Mucosa of descending colon (tissue), 3 donors: ENCODE measurements at regions not wholly inside any gene's neighbourhood (a gene's known extent, or its start where the extent isn't known, plus 50 kb on each side); places are given as distances from the start of the nearest gene placed in this dataset.
"Not testable (repeated sequence)": the region's sequence is repeated elsewhere in the genome, so short reads cannot be mapped to it uniquely, and the experiment has no call there.

ENCODE experiments used
- ATAC-seq: fragments of 200-7000 bp; cut with Tn5 transposase; one replicate; pipeline ENCODE4 v1.9.1; 2020; ENCODE audit warnings: mild to moderate bottlenecking, moderate library complexity
- DNase-seq, 3 donors: peaks; one replicate each; pipeline ENCODE4 v3.0.0-alpha.2; 2020
- H3K36me3 ChIP-seq: fragments of 200-600 bp; one replicate; pipeline ENCODE4 v1.8.0; 2021; ENCODE audit warnings: low read depth, mild to moderate bottlenecking
- H3K4me1 ChIP-seq: fragments of 200-600 bp; one replicate; pipeline ENCODE4 v1.8.0; 2021; ENCODE audit warnings: low read depth, mild to moderate bottlenecking
- H3K4me3 ChIP-seq: fragments of 200-600 bp; one replicate; pipeline ENCODE4 v1.8.0; 2021; ENCODE audit warnings: mild to moderate bottlenecking
- H3K9me3 ChIP-seq: fragments of 200-600 bp; one replicate; pipeline ENCODE4 v1.8.0; 2021; ENCODE audit warnings: mild to moderate bottlenecking
- CTCF ChIP-seq: fragments of 200-600 bp; IDR thresholded peaks from one replicate; pipeline ENCODE4 v1.8.0; 2022; ENCODE audit warnings: antibody characterized with exemption, mild to moderate bottlenecking
- intact Hi-C, 2 donors: fragments of 100-400 bp; cut with DNase I in 1 of 2; cut with micrococcal nuclease in 1 of 2; formaldehyde crosslinking; loops; one replicate each; pipeline versions ENCODE4 v1.11.0 to v1.11.1; 2022; cut with DNase I, micrococcal nuclease
- donor health status: DM: no; HTN: no; CAD: no; lungs with moderate emphysema.
- donor health status: DM: no; HTN: no; CAD: no.
- donor health status: DM: no; HTN: yes; CAD: no.

DNA sequence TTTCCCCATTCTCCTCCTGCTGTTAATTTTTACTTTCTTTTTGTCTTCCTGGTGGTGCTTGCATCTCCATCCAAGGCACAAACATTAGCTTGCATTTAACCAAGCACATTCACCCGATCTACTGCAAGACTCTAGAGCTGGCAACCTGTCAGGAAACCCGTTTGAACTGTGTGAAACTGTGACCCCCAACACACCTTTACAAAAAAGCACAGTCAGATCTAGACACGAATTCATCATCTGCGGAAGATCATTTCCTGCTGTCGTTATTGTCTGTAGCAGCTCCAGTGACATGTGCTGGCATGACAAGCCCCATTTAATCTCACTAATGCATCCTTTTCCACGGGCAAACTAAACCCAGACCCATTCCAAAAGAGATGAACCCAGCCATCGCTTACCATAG lies 340.5 kb downstream of the VRK1 start:
- H3K4me1 ChIP-seq = no peaks in the 10 kb centered on the region
- H3K4me3 ChIP-seq = no peak overlapping the region
- TF ChIP-seq CTCF = no peak
- DNase-seq (no peak), ATAC-seq (no peak)
- H3K9me3 ChIP-seq = no peaks in the 10 kb centered on the region
- no peaks in the 10 kb centered on the region for H3K36me3 ChIP-seq
- intact Hi-C loops = no loop called here

GRCh38 chr14:97138801-97139200 lies 341.6 kb downstream of the VRK1 start:
- Histone ChIP-seq H3K4me1 (no peaks in the 10 kb centered on the region), H3K36me3 (no peaks in the 10 kb centered on the region), H3K9me3 (no peaks in the 10 kb centered on the region), H3K4me3 (no peak overlapping the region)
- ATAC-seq (no peak), DNase-seq (no peak)
- no peak for TF ChIP-seq CTCF
- intact Hi-C loops = no loop called here

GRCh38 chr14:97143011-97143410 lies 345.8 kb downstream of the VRK1 start:
- intact Hi-C loops = no loop called here
- DNase-seq (no peak), ATAC-seq (no peak)
- H3K4me1 ChIP-seq = no peaks in the 10 kb centered on the region
- H3K36me3 ChIP-seq = no peaks in the 10 kb centered on the region
- H3K9me3 ChIP-seq = no peaks in the 10 kb centered on the region
- no peak for TF ChIP-seq CTCF
- H3K4me3 ChIP-seq = no peak overlapping the region

DNA sequence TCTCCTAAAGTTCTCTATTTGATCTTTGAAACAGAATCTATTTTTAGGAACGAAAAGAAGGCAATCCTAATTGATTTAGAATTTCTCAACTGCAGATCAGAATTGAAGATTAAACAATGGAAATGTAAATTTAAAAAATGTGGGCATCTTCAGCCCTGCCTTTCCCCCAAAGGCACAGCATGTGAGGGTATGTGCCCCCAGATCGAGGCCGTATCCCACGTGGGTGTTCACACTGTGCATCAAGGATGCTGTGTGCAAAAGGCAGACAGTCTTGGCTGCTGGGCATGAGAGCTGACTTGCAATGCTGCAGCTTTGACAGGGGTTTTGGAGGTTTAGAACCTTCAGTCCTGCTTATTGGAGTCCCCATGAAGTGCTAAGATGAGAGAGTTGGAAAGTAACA lies 346.3 kb downstream of the VRK1 start:
- DNase-seq (no peak), ATAC-seq (no peak)
- no peak for TF ChIP-seq CTCF
- intact Hi-C loops = no loop called here
- Histone ChIP-seq H3K4me3 (no peak overlapping the region), H3K9me3 (no peaks in the 10 kb centered on the region), H3K36me3 (no peaks in the 10 kb centered on the region), H3K4me1 (no peaks in the 10 kb centered on the region)

- DNase-seq, H3K4me1 ChIP-seq, H3K4me3 ChIP-seq, H3K36me3 ChIP-seq, ATAC-seq, H3K9me3 ChIP-seq, intact Hi-C loops: not testable (repeated sequence)
Observed at GRCh38 chr14:97148021-97148420, 350.8 kb downstream of the VRK1 start.

DNA sequence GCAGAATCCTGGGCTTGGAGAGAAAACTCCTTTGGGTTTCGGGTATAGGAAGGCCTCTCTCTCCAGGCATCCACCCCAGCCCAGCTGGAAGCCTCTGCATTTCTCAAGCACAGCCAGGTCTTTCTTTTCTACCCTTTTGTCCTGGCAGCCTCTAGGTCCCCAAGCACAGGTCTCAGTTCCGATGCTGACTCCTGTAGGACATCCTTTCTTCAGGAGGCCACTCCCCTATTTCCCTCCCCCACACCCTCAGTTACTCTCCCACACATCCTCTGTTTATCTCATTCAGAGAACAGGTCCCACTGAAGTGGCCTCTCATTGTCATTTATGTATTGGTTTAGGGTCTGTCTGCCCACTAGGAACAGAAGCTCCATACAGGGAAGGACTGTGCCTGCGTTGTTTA lies 352.6 kb downstream of the VRK1 start:
- H3K36me3 ChIP-seq = no peaks in the 10 kb centered on the region
- DNase-seq = no peak
- ATAC-seq = no peak
- H3K9me3 ChIP-seq = no peaks in the 10 kb centered on the region
- TF ChIP-seq CTCF = no peak
- intact Hi-C loops = no loop called here
- H3K4me1 ChIP-seq = no peaks in the 10 kb centered on the region
- H3K4me3 ChIP-seq = no peak overlapping the region
